ENCODE measurements at regions not wholly inside any gene's neighbourhood (a gene's known extent, or its start where the extent isn't known, plus 50 kb on each side); places are given as distances from the start of the nearest gene placed in this dataset.

- TF ChIP-seq EZH2 (IDR thresholded peaks at IDR 0.05; ENCODE audit: insufficient read depth, low read length): no peak
- TF ChIP-seq, protein P1, sequence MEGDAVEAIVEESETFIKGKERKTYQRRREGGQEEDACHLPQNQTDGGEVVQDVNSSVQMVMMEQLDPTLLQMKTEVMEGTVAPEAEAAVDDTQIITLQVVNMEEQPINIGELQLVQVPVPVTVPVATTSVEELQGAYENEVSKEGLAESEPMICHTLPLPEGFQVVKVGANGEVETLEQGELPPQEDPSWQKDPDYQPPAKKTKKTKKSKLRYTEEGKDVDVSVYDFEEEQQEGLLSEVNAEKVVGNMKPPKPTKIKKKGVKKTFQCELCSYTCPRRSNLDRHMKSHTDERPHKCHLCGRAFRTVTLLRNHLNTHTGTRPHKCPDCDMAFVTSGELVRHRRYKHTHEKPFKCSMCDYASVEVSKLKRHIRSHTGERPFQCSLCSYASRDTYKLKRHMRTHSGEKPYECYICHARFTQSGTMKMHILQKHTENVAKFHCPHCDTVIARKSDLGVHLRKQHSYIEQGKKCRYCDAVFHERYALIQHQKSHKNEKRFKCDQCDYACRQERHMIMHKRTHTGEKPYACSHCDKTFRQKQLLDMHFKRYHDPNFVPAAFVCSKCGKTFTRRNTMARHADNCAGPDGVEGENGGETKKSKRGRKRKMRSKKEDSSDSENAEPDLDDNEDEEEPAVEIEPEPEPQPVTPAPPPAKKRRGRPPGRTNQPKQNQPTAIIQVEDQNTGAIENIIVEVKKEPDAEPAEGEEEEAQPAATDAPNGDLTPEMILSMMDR (IDR thresholded peaks at IDR 0.05; ENCODE audit: insufficient read depth, low read depth, low read length): no peak
Observed at GRCh38 chr20:11982289-11982954, 64.7 kb downstream of the BTBD3 start.
